Spleen (tissue), 7 donors: ENCODE measurements at regions not wholly inside any gene's neighbourhood (a gene's known extent, or its start where the extent isn't known, plus 50 kb on each side); places are given as distances from the start of the nearest gene placed in this dataset.

ENCODE experiments used
- POLR2A ChIP-seq, 3 donors: fragments of 450-650 bp; IDR thresholded peaks; one replicate each; pipeline ENCODE4 v1.5.1; 2017; ENCODE audit warnings: antibody characterized with exemption in 3 of 3, mild to moderate bottlenecking in 1 of 3
- POLR2AphosphoS5 ChIP-seq, 3 donors: sonication (generic); formaldehyde crosslinking; IDR thresholded peaks; one replicate each; pipeline ENCODE4 v1.5.1; 2017; ENCODE audit warnings: antibody characterized with exemption in 3 of 3
- TF ChIP-seq, protein P1 (sequence below), 11 experiments: fragments of 200-600 bp in 7 of 11; fragments of 450-650 bp in 4 of 11; sonication (generic) in 4 of 11; IDR thresholded peaks in 8 of 11; conservative IDR thresholded peaks in 3 of 11; 1 replicate in 7 of 11; 2 replicates in 4 of 11; pipeline versions ENCODE4 v1.4.0 to v1.8.0; 2016 to 2021; ENCODE audit warnings: antibody characterized with exemption in 11 of 11, inconsistent platforms in 4 of 11, mild to moderate bottlenecking in 1 of 11
- donor health status: DM: no; HTN: no; CAD: no; lungs with moderate emphysema.
- donor health status: DM: no; HTN: no; CAD: no.
- donor health status: DM: no; HTN: no; CAD: no.

DNA sequence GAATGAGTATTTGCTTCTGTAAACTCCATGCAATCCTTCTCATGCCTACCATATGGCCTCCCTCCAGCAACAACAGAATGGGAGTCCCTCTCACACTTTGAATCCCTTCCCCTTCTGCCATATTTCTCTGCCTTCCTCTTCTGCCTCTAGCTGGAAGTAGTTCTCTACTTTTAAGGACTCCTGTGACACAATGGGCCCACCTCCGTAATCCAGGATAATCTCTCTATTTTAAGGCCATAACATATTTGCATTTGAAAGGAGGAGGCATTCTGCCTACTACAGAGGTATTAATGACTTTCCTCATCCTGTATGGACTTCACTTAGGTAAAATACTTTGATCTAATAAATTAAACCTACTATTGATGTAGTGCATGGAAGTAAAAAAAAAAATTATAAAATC is 155.4 kb upstream of the ITGA1 start:
- TF ChIP-seq, protein P1, sequence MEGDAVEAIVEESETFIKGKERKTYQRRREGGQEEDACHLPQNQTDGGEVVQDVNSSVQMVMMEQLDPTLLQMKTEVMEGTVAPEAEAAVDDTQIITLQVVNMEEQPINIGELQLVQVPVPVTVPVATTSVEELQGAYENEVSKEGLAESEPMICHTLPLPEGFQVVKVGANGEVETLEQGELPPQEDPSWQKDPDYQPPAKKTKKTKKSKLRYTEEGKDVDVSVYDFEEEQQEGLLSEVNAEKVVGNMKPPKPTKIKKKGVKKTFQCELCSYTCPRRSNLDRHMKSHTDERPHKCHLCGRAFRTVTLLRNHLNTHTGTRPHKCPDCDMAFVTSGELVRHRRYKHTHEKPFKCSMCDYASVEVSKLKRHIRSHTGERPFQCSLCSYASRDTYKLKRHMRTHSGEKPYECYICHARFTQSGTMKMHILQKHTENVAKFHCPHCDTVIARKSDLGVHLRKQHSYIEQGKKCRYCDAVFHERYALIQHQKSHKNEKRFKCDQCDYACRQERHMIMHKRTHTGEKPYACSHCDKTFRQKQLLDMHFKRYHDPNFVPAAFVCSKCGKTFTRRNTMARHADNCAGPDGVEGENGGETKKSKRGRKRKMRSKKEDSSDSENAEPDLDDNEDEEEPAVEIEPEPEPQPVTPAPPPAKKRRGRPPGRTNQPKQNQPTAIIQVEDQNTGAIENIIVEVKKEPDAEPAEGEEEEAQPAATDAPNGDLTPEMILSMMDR (IDR thresholded peaks at IDR 0.05 in 8 of 11, conservative IDR thresholded peaks at IDR 0.05 in 3 of 11) = no peak
- TF ChIP-seq POLR2A (IDR thresholded peaks at IDR 0.05) (no peak), POLR2AphosphoS5 (IDR thresholded peaks at IDR 0.05) (no peak)
